Activated CD8-positive, alpha-beta T cell treated with anti-CD3 and anti-CD28 coated beads for 36 hours (primary cell): ENCODE measurements at regions not wholly inside any gene's neighbourhood (a gene's known extent, or its start where the extent isn't known, plus 50 kb on each side); places are given as distances from the start of the nearest gene placed in this dataset.

ENCODE experiments used
- ATAC-seq: fragments of 200-7000 bp; cut with Tn5 transposase; one replicate; pipeline ENCODE4 v1.10.0; 2021; ENCODE audit warnings: mild to moderate bottlenecking, moderate library complexity
- CTCF ChIA-PET: fragments of 350-600 bp; sonication (Branson Sonifier 250); formaldehyde crosslinking; loops from one replicate; lab custom pipeline; 2021; ENCODE audit warnings: antibody characterized with exemption; lab: Charles Lee
- POLR2A ChIA-PET: fragments of 350-600 bp; sonication (Branson Sonifier 250); formaldehyde crosslinking; loops from one replicate; lab custom pipeline; 2021; ENCODE audit warnings: antibody characterized with exemption; lab: Charles Lee
- DNase-seq: peaks from one replicate; pipeline ENCODE4 v3.0.0-alpha.2; 2020
- H3K27ac Mint-ChIP-seq: one replicate; pipeline ENCODE4 v1.8.0; 2021; ENCODE audit warnings: mild to moderate bottlenecking, mixed read lengths
- H3K27me3 Mint-ChIP-seq: one replicate; pipeline ENCODE4 v1.8.0; 2021; ENCODE audit warnings: mixed read lengths
- H3K36me3 Mint-ChIP-seq: one replicate; pipeline ENCODE4 v1.8.0; 2021; ENCODE audit warnings: low read depth, mixed read lengths
- H3K4me1 Mint-ChIP-seq: one replicate; pipeline ENCODE4 v1.8.0; 2021; ENCODE audit warnings: low read depth, mixed read lengths
- H3K4me3 Mint-ChIP-seq: one replicate; pipeline ENCODE4 v1.8.0; 2021; ENCODE audit warnings: mild to moderate bottlenecking, moderate library complexity, mixed read lengths
- H3K9me3 Mint-ChIP-seq: one replicate; pipeline ENCODE4 v1.8.0; 2021; ENCODE audit warnings: mixed read lengths
- intact Hi-C: fragments of 100-400 bp; cut with micrococcal nuclease; formaldehyde crosslinking; loops from one replicate; pipeline ENCODE4 v1.10.0; 2022
- TF ChIP-seq, protein P1 (sequence below): fragments of 200-600 bp; IDR thresholded peaks from one replicate; pipeline ENCODE4 v1.8.0; 2022; ENCODE audit warnings: antibody characterized with exemption, mild to moderate bottlenecking

DNA sequence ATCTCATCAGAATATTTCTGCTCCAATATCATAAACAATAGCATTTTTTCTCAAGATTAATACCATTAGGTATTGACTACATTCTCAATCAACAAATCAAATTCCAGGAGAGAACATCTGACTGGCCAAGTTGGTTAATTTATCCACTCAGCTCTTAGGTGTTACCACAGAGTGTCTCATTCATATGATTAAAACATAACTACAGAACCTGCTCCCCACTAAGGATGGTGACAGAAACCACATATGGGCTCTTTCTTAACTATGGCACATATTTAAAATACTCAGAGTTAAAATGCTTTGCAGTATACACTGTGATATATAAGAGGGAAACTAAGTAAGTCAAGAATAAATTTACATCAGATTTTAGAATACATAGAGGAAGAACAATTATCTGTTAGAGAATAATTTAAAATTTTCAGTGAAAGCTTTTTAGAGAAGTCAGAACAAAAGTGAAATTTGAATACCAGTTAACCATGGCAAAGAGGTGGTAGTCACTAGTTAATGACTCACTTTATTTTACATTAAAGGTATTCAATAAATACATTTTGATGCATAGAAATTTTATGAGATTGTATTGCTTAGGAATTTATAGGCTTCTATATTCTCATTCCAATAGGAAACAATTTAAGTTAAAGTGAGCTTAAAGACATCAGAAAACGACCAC, 1120.8 kb upstream of the TMEFF2 start:
- no peaks in the 10 kb centered on the region for H3K27me3 Mint-ChIP-seq
- no peak overlapping the region for H3K4me3 Mint-ChIP-seq
- H3K4me1 Mint-ChIP-seq: no peaks in the 10 kb centered on the region
- intact Hi-C loops: no loop called here
- POLR2A ChIA-PET: no interaction called here
- ATAC-seq (no peak), DNase-seq (no peak)
- CTCF ChIA-PET: no interaction called here
- H3K27ac Mint-ChIP-seq: no peak overlapping the region
- H3K36me3 Mint-ChIP-seq: no peaks in the 10 kb centered on the region
- H3K9me3 Mint-ChIP-seq: no peaks in the 10 kb centered on the region
- TF ChIP-seq, protein P1, sequence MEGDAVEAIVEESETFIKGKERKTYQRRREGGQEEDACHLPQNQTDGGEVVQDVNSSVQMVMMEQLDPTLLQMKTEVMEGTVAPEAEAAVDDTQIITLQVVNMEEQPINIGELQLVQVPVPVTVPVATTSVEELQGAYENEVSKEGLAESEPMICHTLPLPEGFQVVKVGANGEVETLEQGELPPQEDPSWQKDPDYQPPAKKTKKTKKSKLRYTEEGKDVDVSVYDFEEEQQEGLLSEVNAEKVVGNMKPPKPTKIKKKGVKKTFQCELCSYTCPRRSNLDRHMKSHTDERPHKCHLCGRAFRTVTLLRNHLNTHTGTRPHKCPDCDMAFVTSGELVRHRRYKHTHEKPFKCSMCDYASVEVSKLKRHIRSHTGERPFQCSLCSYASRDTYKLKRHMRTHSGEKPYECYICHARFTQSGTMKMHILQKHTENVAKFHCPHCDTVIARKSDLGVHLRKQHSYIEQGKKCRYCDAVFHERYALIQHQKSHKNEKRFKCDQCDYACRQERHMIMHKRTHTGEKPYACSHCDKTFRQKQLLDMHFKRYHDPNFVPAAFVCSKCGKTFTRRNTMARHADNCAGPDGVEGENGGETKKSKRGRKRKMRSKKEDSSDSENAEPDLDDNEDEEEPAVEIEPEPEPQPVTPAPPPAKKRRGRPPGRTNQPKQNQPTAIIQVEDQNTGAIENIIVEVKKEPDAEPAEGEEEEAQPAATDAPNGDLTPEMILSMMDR: no peak

- Mint-ChIP-seq H3K36me3 (no peaks in the 10 kb centered on the region), H3K27me3 (no peaks in the 10 kb centered on the region), H3K4me3 (no peak overlapping the region), H3K9me3 (no peaks in the 10 kb centered on the region), H3K27ac (no peak overlapping the region), H3K4me1 (no peaks in the 10 kb centered on the region)
- ATAC-seq: no peak
- TF ChIP-seq, protein P1: no peak
- no peak for DNase-seq
- intact Hi-C loops: no loop called here
- ChIA-PET CTCF (interaction anchor here (1.5 kb wide), 1 partner anchor 11 kb away, joined by 4 read pairs; no protein-coding TSS in a partner anchor), POLR2A (no interaction called here)
These were observed 1108.7 kb upstream of the TMEFF2 start for GRCh38 chr2:193303464-193303863.

DNA sequence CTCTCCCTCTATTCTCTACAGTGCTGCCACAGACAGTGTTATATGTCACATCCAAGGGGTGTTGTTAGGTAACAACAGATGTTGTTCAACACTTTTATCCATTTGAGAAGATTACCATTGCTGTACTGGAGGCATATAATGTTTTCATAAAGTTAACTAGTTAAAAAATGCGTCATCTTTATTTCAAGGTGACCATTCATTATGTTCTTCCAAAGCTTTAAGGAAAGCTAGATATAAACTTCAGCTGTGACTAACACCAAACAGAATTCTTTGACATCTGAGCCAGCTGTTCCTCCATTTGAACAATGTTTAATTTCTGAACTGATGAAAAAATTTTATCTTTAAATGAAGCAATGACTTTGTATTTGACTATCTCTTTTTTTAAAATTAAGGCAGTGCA, 1099.6 kb upstream of the TMEFF2 start:
- Mint-ChIP-seq H3K27me3 (no peaks in the 10 kb centered on the region), H3K36me3 (no peaks in the 10 kb centered on the region), H3K4me3 (no peak overlapping the region), H3K27ac (no peak overlapping the region), H3K9me3 (no peaks in the 10 kb centered on the region), H3K4me1 (no peaks in the 10 kb centered on the region)
- ATAC-seq: no peak
- intact Hi-C loops: no loop called here
- ChIA-PET CTCF (no interaction called here), POLR2A (no interaction called here)
- no peak for DNase-seq
- TF ChIP-seq, protein P1: no peak

DNA sequence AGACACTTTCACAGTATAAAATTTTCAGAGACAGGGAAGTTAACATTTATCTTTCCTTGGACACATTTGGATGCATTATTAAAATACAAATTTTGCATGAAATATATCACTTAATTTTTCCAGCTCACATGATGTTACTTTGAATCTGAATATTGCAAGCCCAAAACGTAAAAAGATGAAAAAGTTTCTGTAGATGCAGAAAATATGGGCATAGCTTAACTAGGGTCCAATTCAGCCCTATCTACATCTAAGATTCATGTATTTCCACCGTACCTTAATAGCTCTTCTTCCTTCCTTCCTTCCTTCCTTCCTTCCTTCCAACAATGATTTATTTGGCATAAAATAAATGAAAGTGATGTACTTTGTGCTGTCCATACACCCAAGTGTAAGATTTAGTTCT, 1084.6 kb upstream of the TMEFF2 start:
- TF ChIP-seq, protein P1: no peak
- no peaks in the 10 kb centered on the region for H3K36me3 Mint-ChIP-seq
- H3K9me3 Mint-ChIP-seq: no peaks in the 10 kb centered on the region
- ATAC-seq (no peak), DNase-seq (no peak)
- intact Hi-C loops: no loop called here
- H3K4me3 Mint-ChIP-seq: no peak overlapping the region
- no peak overlapping the region for H3K27ac Mint-ChIP-seq
- ChIA-PET POLR2A (no interaction called here), CTCF (no interaction called here)
- no peaks in the 10 kb centered on the region for H3K4me1 Mint-ChIP-seq
- no peaks in the 10 kb centered on the region for H3K27me3 Mint-ChIP-seq

DNA sequence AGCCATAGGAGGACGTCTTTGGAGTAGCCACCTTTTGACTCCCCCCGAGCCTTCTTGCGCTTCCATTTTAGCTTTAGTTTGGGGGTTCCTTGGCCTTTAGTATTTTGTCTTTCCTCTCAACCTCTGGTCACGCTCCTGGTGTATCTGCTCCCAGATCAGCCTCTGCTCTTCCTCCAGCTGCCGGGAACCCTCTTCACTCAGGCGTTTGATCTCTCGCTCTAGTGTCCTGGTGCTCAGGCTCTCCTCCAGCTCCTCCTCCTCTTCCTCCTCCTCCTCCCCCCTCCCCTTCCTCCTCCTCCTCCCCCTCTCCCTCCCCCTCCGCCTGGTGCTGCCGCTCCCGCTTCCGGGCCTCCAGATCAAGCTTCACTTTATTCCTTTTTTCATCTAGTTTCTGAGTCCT, 1082.3 kb upstream of the TMEFF2 start:
- Mint-ChIP-seq H3K36me3 (no peaks in the 10 kb centered on the region), H3K27me3 (no peaks in the 10 kb centered on the region), H3K4me3 (no peak overlapping the region), H3K4me1 (no peaks in the 10 kb centered on the region), H3K9me3 (no peaks in the 10 kb centered on the region), H3K27ac (no peak overlapping the region)
- ATAC-seq (no peak), DNase-seq (no peak)
- TF ChIP-seq, protein P1: no peak
- POLR2A ChIA-PET: no interaction called here
- CTCF ChIA-PET: no interaction called here
- intact Hi-C loops: no loop called here
